ENCODE measurements at regions not wholly inside any gene's neighbourhood (a gene's known extent, or its start where the extent isn't known, plus 50 kb on each side); places are given as distances from the start of the nearest gene placed in this dataset.

DNA sequence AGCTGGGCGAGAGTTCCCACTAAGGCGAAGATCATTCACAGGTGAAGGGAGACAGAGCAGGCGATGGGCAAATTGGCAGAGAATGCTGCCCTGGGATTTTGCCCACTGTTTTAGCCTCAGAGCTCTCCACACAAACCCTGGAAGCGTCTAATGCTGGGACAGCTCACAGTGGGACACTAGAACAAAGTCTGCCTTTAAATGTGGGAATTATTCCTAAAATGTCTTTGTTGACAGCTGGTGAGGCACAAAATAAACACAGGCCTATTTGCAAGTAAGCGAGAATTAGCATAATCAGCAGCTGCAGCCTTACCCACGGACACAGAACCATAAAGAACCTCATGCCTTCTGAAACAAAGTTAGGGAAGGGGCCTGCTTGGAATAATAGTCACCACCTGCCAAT, 824.5 kb downstream of the AACS start:
- Histone ChIP-seq H3K27ac (no peak overlapping the region), H3K4me2 (no peak overlapping the region), H3K36me3 (no peaks in the 10 kb centered on the region), H4K20me1 (no peaks in the 10 kb centered on the region), H3K4me1 (no peaks in the 10 kb centered on the region), H3K9ac (no peak overlapping the region), H3K4me3 (no peak overlapping the region), H3K9me3 (no peaks in the 10 kb centered on the region), H3K27me3 (no peaks in the 10 kb centered on the region)
- TF ChIP-seq Cebpa-rat (IDR thresholded peaks at IDR 0.05), result no peak

DNA sequence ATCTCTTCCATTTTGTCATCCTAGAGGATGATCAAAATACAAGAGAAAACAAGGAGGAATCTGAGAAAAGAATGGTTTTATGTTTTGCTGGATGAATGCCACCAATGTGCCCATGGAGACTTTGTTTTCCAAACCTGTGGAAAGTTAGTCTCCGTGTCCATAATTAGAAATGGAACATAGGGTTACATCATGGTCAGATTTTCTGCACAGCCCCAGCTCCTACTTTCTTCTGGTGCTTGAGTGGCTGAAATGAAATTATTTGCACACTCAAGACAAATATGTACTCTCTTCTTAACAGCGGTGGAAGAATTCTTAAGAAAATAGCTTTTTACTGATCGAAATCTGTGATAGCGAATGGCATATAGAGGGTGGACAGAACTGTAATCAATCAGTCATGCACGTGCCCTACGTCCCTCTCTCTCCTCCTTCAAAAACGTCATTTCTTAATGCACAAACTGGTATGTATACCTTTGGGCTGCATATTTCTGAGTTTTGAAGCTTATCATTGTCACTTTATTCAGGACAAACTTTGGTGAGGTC, 825.2 kb downstream of the AACS start:
- Histone ChIP-seq H3K4me1 (no peaks in the 10 kb centered on the region), H3K27ac (no peak overlapping the region), H3K9me3 (no peaks in the 10 kb centered on the region), H3K4me3 (no peak overlapping the region), H4K20me1 (no peaks in the 10 kb centered on the region), H3K36me3 (no peaks in the 10 kb centered on the region), H3K27me3 (no peaks in the 10 kb centered on the region), H3K9ac (no peak overlapping the region), H3K4me2 (no peak overlapping the region)
- TF ChIP-seq Cebpa-rat (IDR thresholded peaks at IDR 0.05), result no peak

- Histone ChIP-seq H3K4me1 (no peaks in the 10 kb centered on the region), H4K20me1 (no peaks in the 10 kb centered on the region), H3K36me3 (no peaks in the 10 kb centered on the region), H3K9me3 (no peaks in the 10 kb centered on the region), H3K4me3 (no peak overlapping the region), H3K27ac (no peak overlapping the region), H3K27me3 (no peaks in the 10 kb centered on the region), H3K4me2 (no peak overlapping the region), H3K9ac (no peak overlapping the region)
- TF ChIP-seq Cebpa-rat (IDR thresholded peaks at IDR 0.05), result no peak
Measured at GRCh38 chr12:125890971-125891370, 825.7 kb downstream of the AACS start.

GRCh38 chr12:125892276-125892675, 827.0 kb downstream of the AACS start:
- H3K36me3 ChIP-seq, result no peaks in the 10 kb centered on the region
- H3K27me3 ChIP-seq, result no peaks in the 10 kb centered on the region
- no peaks in the 10 kb centered on the region for H4K20me1 ChIP-seq
- H3K9ac ChIP-seq, result no peak overlapping the region
- H3K4me2 ChIP-seq, result no peak overlapping the region
- no peak overlapping the region for H3K27ac ChIP-seq
- no peak for TF ChIP-seq Cebpa-rat (IDR thresholded peaks at IDR 0.05)
- H3K4me1 ChIP-seq, result no peaks in the 10 kb centered on the region
- H3K4me3 ChIP-seq, result no peak overlapping the region
- no peaks in the 10 kb centered on the region for H3K9me3 ChIP-seq

DNA sequence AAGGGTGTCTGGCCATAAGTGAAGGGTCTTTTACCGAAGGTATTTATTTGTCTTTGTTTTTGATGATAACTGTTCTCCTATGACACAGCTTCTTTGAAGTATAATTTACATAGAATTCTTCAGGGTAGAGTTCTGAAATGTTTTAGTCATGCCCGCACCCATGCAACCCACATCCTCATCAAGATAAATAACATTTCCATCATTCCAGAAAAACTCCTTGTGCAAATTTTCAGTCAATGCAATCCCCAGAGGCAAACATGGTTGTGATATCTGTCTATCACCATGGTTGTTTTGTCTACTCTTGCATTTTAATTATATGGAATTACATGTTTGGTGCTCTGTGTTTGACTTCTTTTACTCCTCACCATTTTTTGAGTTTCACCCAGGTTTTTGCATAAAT, 837.8 kb downstream of the AACS start:
- Histone ChIP-seq H4K20me1 (no peaks in the 10 kb centered on the region), H3K4me1 (no peaks in the 10 kb centered on the region), H3K9me3 (0 out of 2 replicates have a peak, but pooled peaks cover 5% of the 10 kb centered on the region), H3K27me3 (no peaks in the 10 kb centered on the region), H3K27ac (no peak overlapping the region), H3K4me3 (no peak overlapping the region), H3K9ac (no peak overlapping the region), H3K4me2 (no peak overlapping the region), H3K36me3 (no peaks in the 10 kb centered on the region)
- TF ChIP-seq Cebpa-rat (IDR thresholded peaks at IDR 0.05), result no peak

GRCh38 chr12:125907351-125907750, 842.1 kb downstream of the AACS start:
- no peak overlapping the region for H3K9ac ChIP-seq
- no peak for TF ChIP-seq Cebpa-rat (IDR thresholded peaks at IDR 0.05)
- H3K27ac ChIP-seq, result no peak overlapping the region
- H4K20me1 ChIP-seq, result no peaks in the 10 kb centered on the region
- peaks cover 5% of the 10 kb centered on the region; the same call in 1 of the 2 replicates for H3K9me3 ChIP-seq
- no peak overlapping the region for H3K4me3 ChIP-seq
- no peak overlapping the region for H3K4me2 ChIP-seq
- H3K27me3 ChIP-seq, result no peaks in the 10 kb centered on the region
- no peaks in the 10 kb centered on the region for H3K36me3 ChIP-seq
- H3K4me1 ChIP-seq, result no peaks in the 10 kb centered on the region

- Histone ChIP-seq H3K4me1 (no peaks in the 10 kb centered on the region), H4K20me1 (no peaks in the 10 kb centered on the region), H3K36me3 (no peaks in the 10 kb centered on the region), H3K27me3 (no peaks in the 10 kb centered on the region), H3K9ac (no peak overlapping the region), H3K27ac (no peak overlapping the region), H3K4me2 (no peak overlapping the region), H3K9me3 (no peaks in the 10 kb centered on the region), H3K4me3 (no peak overlapping the region)
- TF ChIP-seq Cebpa-rat (IDR thresholded peaks at IDR 0.05), result no peak
Measured at GRCh38 chr12:125919856-125920470, 854.7 kb downstream of the AACS start.

- Histone ChIP-seq H3K27ac (no peak overlapping the region), H3K36me3 (no peaks in the 10 kb centered on the region), H3K9me3 (no peaks in the 10 kb centered on the region), H3K27me3 (no peaks in the 10 kb centered on the region), H3K4me3 (no peak overlapping the region), H3K4me2 (no peak overlapping the region), H3K9ac (no peak overlapping the region), H3K4me1 (no peaks in the 10 kb centered on the region), H4K20me1 (no peaks in the 10 kb centered on the region)
- TF ChIP-seq Cebpa-rat (IDR thresholded peaks at IDR 0.05), result no peak
Measured at GRCh38 chr12:125922330-125922729, 857.1 kb downstream of the AACS start.

- Histone ChIP-seq H3K36me3 (no peaks in the 10 kb centered on the region), H3K27me3 (no peaks in the 10 kb centered on the region), H4K20me1 (no peaks in the 10 kb centered on the region), H3K4me3 (no peak overlapping the region), H3K9me3 (no peaks in the 10 kb centered on the region), H3K9ac (no peak overlapping the region), H3K4me1 (no peaks in the 10 kb centered on the region), H3K27ac (no peak overlapping the region), H3K4me2 (no peak overlapping the region)
- no peak for TF ChIP-seq Cebpa-rat (IDR thresholded peaks at IDR 0.05)
Measured at GRCh38 chr12:125936502-125936901, 871.3 kb downstream of the AACS start.

DNA sequence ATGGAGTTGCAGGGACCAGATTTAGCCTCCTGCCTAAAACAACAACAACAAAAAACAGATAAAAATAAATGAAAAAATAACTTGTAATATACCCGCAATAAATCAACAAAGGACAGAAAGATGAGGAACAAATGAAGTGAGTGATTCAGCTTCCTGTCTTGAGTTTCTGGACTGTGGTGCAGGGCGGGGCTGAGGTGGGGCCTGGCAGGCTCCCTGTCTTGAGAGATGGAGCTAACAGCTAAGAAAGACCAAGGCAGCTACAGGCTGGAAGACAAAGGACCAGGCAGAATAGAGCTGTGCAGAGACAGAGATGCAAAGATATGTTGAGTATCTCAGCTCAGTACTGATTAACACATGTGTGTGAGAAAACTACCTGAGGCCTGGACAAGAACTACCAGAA, 879.2 kb downstream of the AACS start:
- Histone ChIP-seq H3K9ac (no peak overlapping the region), H3K36me3 (no peaks in the 10 kb centered on the region), H3K27ac (no peak overlapping the region), H4K20me1 (no peaks in the 10 kb centered on the region), H3K27me3 (no peaks in the 10 kb centered on the region), H3K4me3 (no peak overlapping the region), H3K4me1 (no peaks in the 10 kb centered on the region), H3K9me3 (no peaks in the 10 kb centered on the region), H3K4me2 (no peak overlapping the region)
- no peak for TF ChIP-seq Cebpa-rat (IDR thresholded peaks at IDR 0.05)

- no peaks in the 10 kb centered on the region for H4K20me1 ChIP-seq
- H3K27ac ChIP-seq, result no peak overlapping the region
- H3K4me3 ChIP-seq, result no peak overlapping the region
- no peaks in the 10 kb centered on the region for H3K9me3 ChIP-seq
- no peaks in the 10 kb centered on the region for H3K4me1 ChIP-seq
- no peaks in the 10 kb centered on the region for H3K36me3 ChIP-seq
- H3K9ac ChIP-seq, result no peak overlapping the region
- TF ChIP-seq Cebpa-rat (IDR thresholded peaks at IDR 0.05), result no peak
- H3K27me3 ChIP-seq, result no peaks in the 10 kb centered on the region
- no peak overlapping the region for H3K4me2 ChIP-seq
Measured at GRCh38 chr12:125949471-125949870, 884.2 kb downstream of the AACS start.
